ENCODE measurements at regions not wholly inside any gene's neighbourhood (a gene's known extent, or its start where the extent isn't known, plus 50 kb on each side); places are given as distances from the start of the nearest gene placed in this dataset.

DNA sequence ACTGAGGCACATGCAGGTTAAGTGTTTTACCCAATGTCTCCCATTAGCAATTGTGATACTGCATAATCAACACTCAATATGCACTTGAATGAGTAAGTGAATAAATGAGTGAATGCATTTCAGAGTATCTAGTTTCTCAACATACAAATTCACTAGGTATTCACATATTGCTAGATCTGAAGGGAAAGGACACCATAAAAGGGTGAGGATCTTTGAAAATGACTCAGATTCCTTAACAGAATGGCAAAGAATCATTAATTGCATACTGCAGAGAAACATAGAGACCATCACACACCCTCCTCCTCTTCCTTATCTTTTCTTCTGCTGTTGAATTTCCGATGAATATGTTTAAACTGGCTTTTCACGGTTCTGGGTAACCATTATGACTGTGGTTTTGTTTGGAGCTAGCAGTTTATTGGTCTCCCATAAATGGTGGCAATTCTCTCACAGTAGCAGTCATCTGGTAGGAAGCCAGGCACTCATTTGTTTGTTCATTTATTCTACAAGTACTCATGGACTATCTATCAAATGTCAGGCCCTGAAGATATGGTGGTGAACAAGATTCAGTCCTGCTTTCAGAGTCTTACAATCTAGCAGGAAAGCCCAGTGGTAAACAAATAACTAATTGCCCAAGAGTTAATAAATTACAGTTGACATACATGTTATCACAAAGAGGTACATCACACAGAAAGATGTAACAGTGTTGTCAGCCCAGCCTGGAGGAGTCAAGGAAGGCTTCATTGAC is 70.2 kb downstream of the LLPH start:
- ChIA-PET POLR2A (ENCODE audit: partially characterized antibody) (no interaction called here), CTCF (ENCODE audit: partially characterized antibody) (interaction anchor here (1.0 to 2.3 kb wide), 3 partner anchors 15 to 45 kb away, joined by 3 to 7 read pairs (median 3); no protein-coding TSS in a partner anchor)
- Histone ChIP-seq H3K9ac (replicated peaks in 1 of 4; ENCODE audit: extremely low read depth in 1 of 4, low read depth in 3 of 4, low read length in 3 of 4) (no peak overlapping the region), H3K23ac (ENCODE audit: insufficient read length) (no peak overlapping the region), H2AK5ac (ENCODE audit: low read depth, low read length) (no peak overlapping the region), H4K5ac (ENCODE audit: insufficient read length, low read depth, low read length) (no peak overlapping the region), H3K9me3 (ENCODE audit: insufficient read depth in 2 of 2, low read depth in 1 of 2, low read length in 1 of 2) (no peaks in the 10 kb centered on the region), H3K4me1 (replicated peaks in 1 of 4; ENCODE audit: control insufficient read depth in 3 of 4, insufficient read depth in 4 of 4, low read length in 3 of 4) (peaks cover 0 to 10% (median 2%) of the 10 kb centered on the region in 4 experiments; a peak in 2 of 7 replicates), H4K20me1 (replicated peaks in 1 of 2; ENCODE audit: control insufficient read depth in 1 of 2, insufficient read depth in 2 of 2, low read length in 2 of 2) (no peaks in the 10 kb centered on the region), H3K27me3 (replicated peaks in 1 of 4; ENCODE audit: control insufficient read depth in 3 of 4, extremely low read depth in 1 of 4, insufficient read depth in 3 of 4, low read length in 3 of 4) (no peaks in the 10 kb centered on the region), H3K18ac (ENCODE audit: extremely low read depth, low read length) (no peak overlapping the region; the same call in 1 of the 2 replicates), H3K27ac (ENCODE audit: low read depth, low read length) (no peak overlapping the region), H3K36me3 (ENCODE audit: control insufficient read depth in 2 of 4, insufficient read depth in 4 of 4, low read length in 3 of 4) (no peaks in the 10 kb centered on the region), H2BK5ac (ENCODE audit: low read depth, low read length) (no peak overlapping the region; the same call in 1 of the 2 replicates), H3K14ac (ENCODE audit: insufficient read length) (no peak overlapping the region), H3K79me1 (ENCODE audit: low read depth, low read length) (no peaks in the 10 kb centered on the region), H4K8ac (ENCODE audit: extremely low read depth, insufficient read depth, low read length) (no peak overlapping the region), H4K91ac (replicated peaks; ENCODE audit: insufficient read length, low read length) (peak overlapping the region; percentile 80), H2BK20ac (ENCODE audit: low read length) (peak overlapping the region; percentile 68; the same call in 1 of the 2 replicates), H3K23me2 (ENCODE audit: low read depth, low read length) (no peaks in the 10 kb centered on the region), H2AFZ (ENCODE audit: low read length) (no peak overlapping the region), H3K79me2 (ENCODE audit: control insufficient read depth in 1 of 2, insufficient read depth in 2 of 2, low read length in 2 of 2) (no peaks in the 10 kb centered on the region), H2BK15ac (ENCODE audit: low read length) (no peak overlapping the region), H3K4me2 (ENCODE audit: insufficient read depth in 1 of 2, low read depth in 2 of 2, low read length in 2 of 2) (no peak overlapping the region), H3K4me3 (ENCODE audit: extremely low read depth in 1 of 4, insufficient read depth in 2 of 4, low read depth in 3 of 4, low read length in 4 of 4) (no peak overlapping the region), H2BK12ac (ENCODE audit: low read depth, low read length) (no peak overlapping the region), H2BK120ac (replicated peaks; ENCODE audit: low read depth, low read length) (peak overlapping the region; percentile 85), H3K4ac (replicated peaks; ENCODE audit: insufficient read length, low read depth, low read length) (peak overlapping the region; percentile 47), H3K56ac (replicated peaks; ENCODE audit: insufficient read length, low read depth, low read length) (peak overlapping the region; percentile 50)
- FAIRE-seq: no peak
- no peak for DNase-seq (ENCODE audit: low read depth in 1 of 2, low spot score in 2 of 2)
- 93% methylated on average over 2 of the region's 2 CpGs; no CpG with 5 or more reads in 1 of the 2 experiments for WGBS, 2 experiments (ENCODE audit: extremely low coverage in 1 of 2, insufficient coverage in 1 of 2, insufficient read length in 1 of 2, insufficient replicate concordance in 2 of 2, low coverage in 1 of 2, low lambda C conversion rate in 2 of 2, missing lambda C conversion rate in 1 of 2)
- TF ChIP-seq BCL11A (IDR thresholded peaks at IDR 0.05; ENCODE audit: low read depth in 2 of 2, low read length in 2 of 2) (no peak), SIN3A (conservative IDR thresholded peaks at IDR 0.05 in 1 of 2, IDR thresholded peaks at IDR 0.05 in 1 of 2; ENCODE audit: low read depth in 1 of 2, low read length in 2 of 2) (no peak)
